CD4-positive, alpha-beta T cell treated with Interleukin-4 for 1 hour (primary cell): ENCODE measurements at regions not wholly inside any gene's neighbourhood (a gene's known extent, or its start where the extent isn't known, plus 50 kb on each side); places are given as distances from the start of the nearest gene placed in this dataset.

Experiments
- DNase-seq, 2 donors: peaks; one replicate each; pipeline ENCODE4 v3.0.0-alpha.2; 2020 to 2022

GRCh38 chr12:100675432-100675831, 101.9 kb downstream of the GAS2L3 start:
- DNase-seq = peak in 1 of 2 donors; percentile 15

GRCh38 chr12:100681074-100681473, 107.6 kb downstream of the GAS2L3 start:
- no peak for DNase-seq

- no peak for DNase-seq
Observed at GRCh38 chr12:100682178-100682577, 108.7 kb downstream of the GAS2L3 start.

GRCh38 chr12:100687686-100688085, 106.9 kb upstream of the ANO4 start:
- no peak for DNase-seq

GRCh38 chr12:100688451-100688864, 106.1 kb upstream of the ANO4 start:
- DNase-seq = no peak

- no peak for DNase-seq
Observed at GRCh38 chr12:100692502-100692901, 102.1 kb upstream of the ANO4 start.

GRCh38 chr12:100698518-100698917, 96.1 kb upstream of the ANO4 start:
- DNase-seq = no peak

GRCh38 chr12:100699209-100699608, 95.4 kb upstream of the ANO4 start:
- no peak for DNase-seq

GRCh38 chr12:100703337-100703736, 91.2 kb upstream of the ANO4 start:
- no peak for DNase-seq

- DNase-seq = no peak
Observed at GRCh38 chr12:100703868-100704267, 90.7 kb upstream of the ANO4 start.

- DNase-seq = no peak
Observed at GRCh38 chr12:100706033-100706432, 88.5 kb upstream of the ANO4 start.

GRCh38 chr12:100708591-100708990, 86.0 kb upstream of the ANO4 start:
- no peak for DNase-seq

- DNase-seq = no peak
Observed at GRCh38 chr12:100715976-100716944, 78.3 kb upstream of the ANO4 start.

- DNase-seq = no peak
Observed at GRCh38 chr12:100716945-100717732, 77.4 kb upstream of the ANO4 start.

- DNase-seq = no peak
Observed at GRCh38 chr12:100717733-100718067, 76.9 kb upstream of the ANO4 start.

GRCh38 chr12:100718187-100718586, 76.4 kb upstream of the ANO4 start:
- no peak for DNase-seq

GRCh38 chr12:100720016-100720654, 74.4 kb upstream of the ANO4 start:
- DNase-seq = no peak

GRCh38 chr12:100721169-100721568, 73.4 kb upstream of the ANO4 start:
- no peak for DNase-seq

- DNase-seq = no peak
Observed at GRCh38 chr12:100724071-100724470, 70.5 kb upstream of the ANO4 start.

- no peak for DNase-seq
Observed at GRCh38 chr12:100733817-100734593, 60.6 kb upstream of the ANO4 start.

GRCh38 chr12:100737168-100737567, 57.4 kb upstream of the ANO4 start:
- no peak for DNase-seq

- no peak for DNase-seq
Observed at GRCh38 chr12:100738086-100738485, 56.5 kb upstream of the ANO4 start.
